ENCODE measurements at regions not wholly inside any gene's neighbourhood (a gene's known extent, or its start where the extent isn't known, plus 50 kb on each side); places are given as distances from the start of the nearest gene placed in this dataset.
A peak's percentile ranks its signal among the peaks of the same experiment; 100 is the strongest.

DNA sequence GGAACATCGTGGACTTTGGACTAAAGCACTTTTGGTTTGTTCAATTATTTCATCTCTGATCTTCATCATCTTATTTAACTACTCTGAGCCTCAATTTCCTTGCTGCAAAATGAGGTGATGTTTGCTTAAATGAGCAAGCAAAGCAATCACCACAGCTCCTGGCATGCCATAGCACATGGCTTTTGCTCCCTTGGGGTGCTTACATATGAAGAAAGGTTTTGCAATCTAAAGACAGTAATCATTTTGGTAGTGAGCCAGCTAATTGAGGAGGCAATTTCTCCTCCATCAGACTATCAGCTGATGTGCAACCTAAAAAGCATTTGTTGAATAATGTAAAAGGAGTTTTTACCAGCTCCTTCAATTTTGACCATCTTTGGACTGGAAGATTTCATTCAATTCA lies 68.8 kb upstream of the KCNJ15 start:
- DNase-seq (ENCODE audit: low read depth) = no peak

DNA sequence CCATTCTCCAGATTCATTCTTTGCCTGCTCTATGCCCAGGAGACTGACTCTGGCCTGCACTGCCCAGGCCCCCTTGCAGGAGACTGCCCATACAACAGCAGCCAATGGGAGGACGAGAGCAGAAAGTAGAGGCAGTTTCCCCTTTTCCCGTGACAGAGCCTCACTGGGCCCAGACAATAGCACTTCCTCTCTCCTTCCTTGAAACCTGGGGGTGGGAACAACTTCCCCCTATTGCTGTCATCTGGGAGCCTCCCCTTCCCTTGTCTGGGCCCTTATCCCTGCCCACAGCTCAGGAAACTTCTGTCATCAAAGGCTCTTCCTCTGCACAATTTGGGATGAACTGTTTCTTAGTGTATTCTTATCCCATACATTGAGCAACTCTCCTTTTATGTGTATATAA lies 60.8 kb upstream of the KCNJ15 start:
- DNase-seq (ENCODE audit: low read depth) = no peak

DNA sequence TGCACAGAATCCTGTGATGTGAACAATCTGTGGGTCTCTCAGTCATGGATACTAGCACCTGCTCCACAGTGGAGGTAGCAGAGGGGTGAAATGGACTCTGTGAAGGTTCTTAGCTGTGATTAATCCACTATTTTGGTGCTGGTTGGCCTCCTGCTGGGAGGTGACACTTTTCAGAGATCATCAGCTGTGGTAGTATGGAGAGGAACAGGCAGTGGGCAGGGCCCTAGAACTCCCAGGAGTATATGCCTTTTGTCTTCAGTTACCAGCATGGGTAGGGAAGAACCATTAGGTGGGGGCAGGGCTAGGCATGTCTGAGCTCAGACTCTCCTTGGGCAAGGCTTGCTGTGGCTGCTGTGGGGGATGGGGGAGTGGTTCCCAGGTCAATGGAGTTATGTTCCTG lies 54.0 kb upstream of the KCNJ15 start:
- DNase-seq (ENCODE audit: low read depth) = peak; percentile 36

DNA sequence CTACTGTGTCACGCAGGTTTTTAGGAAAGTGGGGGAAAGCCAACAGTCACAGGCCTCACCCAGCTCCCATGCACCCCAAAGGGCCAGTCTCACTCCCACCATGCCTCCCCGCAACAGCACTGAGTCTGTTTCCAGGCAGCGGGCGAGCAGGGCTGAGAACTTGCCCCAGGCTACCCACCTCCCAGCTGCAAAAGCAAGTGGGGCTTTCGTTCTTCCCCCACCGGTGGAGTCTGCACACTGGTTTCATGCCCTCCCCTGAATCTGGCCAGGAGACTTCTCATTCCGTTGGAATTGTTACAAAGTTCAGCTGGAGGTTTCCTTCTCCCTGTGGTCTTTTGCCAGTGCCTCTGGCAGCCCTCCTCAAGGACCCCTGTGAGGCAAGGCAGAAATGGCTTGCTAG lies 53.6 kb upstream of the KCNJ15 start:
- no peak for DNase-seq (ENCODE audit: low read depth)

DNA sequence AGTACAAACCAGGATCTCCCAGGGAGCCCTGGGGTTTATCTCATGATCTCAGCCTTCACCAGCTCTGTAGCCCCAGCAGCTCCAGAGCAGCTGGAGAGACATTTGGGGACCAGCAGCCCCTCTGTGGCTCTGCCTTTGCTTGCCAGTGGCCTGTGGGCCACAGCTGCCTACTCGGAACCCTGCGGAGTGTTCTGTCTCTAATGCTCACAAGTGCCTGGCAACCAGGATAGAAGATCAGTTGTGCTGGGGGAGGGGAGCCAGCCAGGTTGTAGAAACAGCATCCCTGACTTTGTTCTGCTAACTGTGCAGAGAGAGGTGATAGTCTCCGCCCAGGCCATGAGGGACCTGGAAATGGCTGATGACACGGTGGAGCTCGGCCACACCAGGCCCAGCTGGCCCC lies 50.9 kb upstream of the KCNJ15 start:
- DNase-seq (ENCODE audit: low read depth) = no peak

DNA sequence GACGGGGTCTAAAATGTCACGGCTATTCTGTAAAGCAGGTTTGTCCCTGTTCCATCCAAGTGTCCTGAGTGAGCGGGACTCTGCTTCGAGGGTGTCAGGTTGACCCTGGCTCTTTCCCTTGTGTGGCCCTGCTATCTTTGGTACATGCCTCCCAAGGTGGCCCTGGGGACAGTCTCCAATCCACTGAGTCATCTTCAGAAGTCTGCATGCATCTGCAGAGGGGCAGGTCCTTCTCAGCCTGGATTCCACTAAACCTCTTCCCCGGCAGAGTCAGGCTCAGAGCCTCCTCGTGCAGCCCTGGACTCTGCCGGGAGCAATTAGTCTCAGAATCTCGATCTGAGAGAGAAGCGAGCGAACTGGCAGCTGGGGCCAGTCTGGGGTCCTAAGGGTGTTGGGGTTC lies 50.1 kb upstream of the KCNJ15 start:
- DNase-seq (ENCODE audit: low read depth) = no peak

Measured in LHCN-M2 (cell line).